ENCODE measurements at regions not wholly inside any gene's neighbourhood (a gene's known extent, or its start where the extent isn't known, plus 50 kb on each side); places are given as distances from the start of the nearest gene placed in this dataset.

DNA sequence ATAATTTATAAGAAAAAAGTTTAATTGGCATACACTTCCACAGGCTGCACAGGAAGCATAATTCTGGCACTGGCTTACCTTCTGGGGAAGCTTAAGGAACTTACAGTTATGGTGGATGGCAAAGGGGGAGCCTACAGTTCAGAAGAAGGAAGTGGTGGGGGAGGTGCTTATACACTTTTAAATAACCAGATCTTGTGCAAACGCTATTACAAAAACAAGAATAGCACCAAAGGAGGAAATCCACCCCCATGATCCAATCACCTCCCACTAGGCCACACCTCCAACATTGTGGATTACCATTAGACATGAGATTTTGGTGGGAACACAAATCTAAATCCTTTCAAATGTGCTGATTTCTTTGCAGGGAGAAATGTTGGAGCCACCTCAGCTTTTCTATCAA lies 287.7 kb downstream of the CPXCR1 start:
- no peak overlapping the region for H3K4me3 ChIP-seq (replicated peaks in 1 of 3; ENCODE audit: insufficient read depth in 1 of 3, low read depth in 1 of 3, low read length in 3 of 3)
- DNase-seq (ENCODE audit: low read depth, low spot score) = no peak
- no peaks in the 10 kb centered on the region for H4K20me1 ChIP-seq (replicated peaks; ENCODE audit: control insufficient read depth, extremely low read depth, insufficient read depth, low read length)
- intact Hi-C loops (cut with micrococcal nuclease) (no loop called here), dilution Hi-C loops (cut with MboI; ENCODE audit: extremely low pct_ligation_motif_present, low sequenced_read_pairs) (no loop called here)
- H3K9ac ChIP-seq (replicated peaks; ENCODE audit: extremely low read depth, insufficient read depth, low read length) = no peak overlapping the region
- POLR2A ChIA-PET = no interaction called here
- no peaks in the 10 kb centered on the region for H3K4me1 ChIP-seq (ENCODE audit: control insufficient read depth, extremely low read depth, insufficient read depth, low read length)
- no TSS peak for BruUV-seq (replicated peaks)
- H2AFZ ChIP-seq (ENCODE audit: low read depth, low read length) = no peak overlapping the region
- no peaks in the 10 kb centered on the region for H3K36me3 ChIP-seq (ENCODE audit: control insufficient read depth in 2 of 2, extremely low read depth in 1 of 2, insufficient read depth in 2 of 2, low read length in 2 of 2)
- CTCF ChIA-PET = no interaction called here
- no peaks in the 10 kb centered on the region for H3K27me3 ChIP-seq (ENCODE audit: control insufficient read depth in 2 of 2, insufficient read depth in 2 of 2, low read length in 2 of 2)
- H3K4me2 ChIP-seq (ENCODE audit: insufficient read depth, low read length) = no peak overlapping the region
- no peaks in the 10 kb centered on the region for H3K9me1 ChIP-seq (replicated peaks; ENCODE audit: control insufficient read depth, extremely low read depth, insufficient read depth, low read length)
- no peaks in the 10 kb centered on the region for H3K79me2 ChIP-seq (ENCODE audit: control insufficient read depth, insufficient read depth, low read length)
- H3K9me3 ChIP-seq (replicated peaks; ENCODE audit: control insufficient read depth, insufficient read depth, low read length) = no peaks in the 10 kb centered on the region
- TF ChIP-seq FOS (IDR thresholded peaks at IDR 0.05; ENCODE audit: borderline replicate concordance, insufficient read depth, low read length) (no peak), POLR2AphosphoS5 (IDR thresholded peaks at IDR 0.05; ENCODE audit: insufficient read depth, low read depth, low read length) (no peak), JUN (IDR thresholded peaks at IDR 0.05; ENCODE audit: borderline replicate concordance, insufficient read depth, insufficient read length, low read depth) (no peak), EZH2 (IDR thresholded peaks at IDR 0.05; ENCODE audit: borderline replicate concordance, low read depth, low read length, severe bottlenecking) (no peak), MAX (IDR thresholded peaks at IDR 0.05; ENCODE audit: insufficient read depth, insufficient read length) (no peak), GATA2 (IDR thresholded peaks at IDR 0.05; ENCODE audit: insufficient read depth, insufficient read length, low read depth, low read length) (no peak), POLR2A (IDR thresholded peaks at IDR 0.05; ENCODE audit: low read depth, low read length) (no peak), MYC (IDR thresholded peaks at IDR 0.05; ENCODE audit: low read depth, low read length) (no peak)
- TF ChIP-seq, protein P1, sequence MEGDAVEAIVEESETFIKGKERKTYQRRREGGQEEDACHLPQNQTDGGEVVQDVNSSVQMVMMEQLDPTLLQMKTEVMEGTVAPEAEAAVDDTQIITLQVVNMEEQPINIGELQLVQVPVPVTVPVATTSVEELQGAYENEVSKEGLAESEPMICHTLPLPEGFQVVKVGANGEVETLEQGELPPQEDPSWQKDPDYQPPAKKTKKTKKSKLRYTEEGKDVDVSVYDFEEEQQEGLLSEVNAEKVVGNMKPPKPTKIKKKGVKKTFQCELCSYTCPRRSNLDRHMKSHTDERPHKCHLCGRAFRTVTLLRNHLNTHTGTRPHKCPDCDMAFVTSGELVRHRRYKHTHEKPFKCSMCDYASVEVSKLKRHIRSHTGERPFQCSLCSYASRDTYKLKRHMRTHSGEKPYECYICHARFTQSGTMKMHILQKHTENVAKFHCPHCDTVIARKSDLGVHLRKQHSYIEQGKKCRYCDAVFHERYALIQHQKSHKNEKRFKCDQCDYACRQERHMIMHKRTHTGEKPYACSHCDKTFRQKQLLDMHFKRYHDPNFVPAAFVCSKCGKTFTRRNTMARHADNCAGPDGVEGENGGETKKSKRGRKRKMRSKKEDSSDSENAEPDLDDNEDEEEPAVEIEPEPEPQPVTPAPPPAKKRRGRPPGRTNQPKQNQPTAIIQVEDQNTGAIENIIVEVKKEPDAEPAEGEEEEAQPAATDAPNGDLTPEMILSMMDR (IDR thresholded peaks at IDR 0.05; ENCODE audit: extremely low read depth in 1 of 2, insufficient read depth in 1 of 2, low read depth in 1 of 2, low read length in 2 of 2) = no peak
- no peak for FAIRE-seq
- H3K27ac ChIP-seq (ENCODE audit: insufficient read depth, low read depth, low read length) = no peak overlapping the region
